ENCODE measurements at regions not wholly inside any gene's neighbourhood (a gene's known extent, or its start where the extent isn't known, plus 50 kb on each side); places are given as distances from the start of the nearest gene placed in this dataset.
A peak's percentile ranks its signal among the peaks of the same experiment; 100 is the strongest.
"Not testable (repeated sequence)": the region's sequence is repeated elsewhere in the genome, so short reads cannot be mapped to it uniquely, and the experiment has no call there.

- DNase-seq (ENCODE audit: low read depth): peak; percentile 26
Measured at GRCh38 chr12:70070494-70071007, 172.7 kb upstream of the CNOT2 start.

GRCh38 chr12:70074510-70074909 lies 168.7 kb upstream of the CNOT2 start:
- DNase-seq (ENCODE audit: low read depth): no peak

- DNase-seq (ENCODE audit: low read depth): no peak
Measured at GRCh38 chr12:70077441-70077840, 165.8 kb upstream of the CNOT2 start.

GRCh38 chr12:70078161-70078560 lies 165.1 kb upstream of the CNOT2 start:
- no peak for DNase-seq (ENCODE audit: low read depth)

- no peak for DNase-seq (ENCODE audit: low read depth)
Measured at GRCh38 chr12:70080566-70080965, 162.7 kb upstream of the CNOT2 start.

GRCh38 chr12:70082997-70083676 lies 160.1 kb upstream of the CNOT2 start:
- no peak for DNase-seq (ENCODE audit: low read depth)

GRCh38 chr12:70083677-70084020 lies 159.6 kb upstream of the CNOT2 start:
- no peak for DNase-seq (ENCODE audit: low read depth)

- not testable (repeated sequence) for DNase-seq (ENCODE audit: low read depth)
Measured at GRCh38 chr12:70086372-70086771, 156.9 kb upstream of the CNOT2 start.

- DNase-seq (ENCODE audit: low read depth): no peak
Measured at GRCh38 chr12:70091021-70091521, 152.2 kb upstream of the CNOT2 start.

GRCh38 chr12:70094467-70094866 lies 148.8 kb upstream of the CNOT2 start:
- no peak for DNase-seq (ENCODE audit: low read depth)

- DNase-seq (ENCODE audit: low read depth): no peak
Measured at GRCh38 chr12:70096759-70097410, 146.3 kb upstream of the CNOT2 start.

GRCh38 chr12:70101064-70101463 lies 142.2 kb upstream of the CNOT2 start:
- DNase-seq (ENCODE audit: low read depth): no peak

GRCh38 chr12:70106347-70106746 lies 136.9 kb upstream of the CNOT2 start:
- no peak for DNase-seq (ENCODE audit: low read depth)

- DNase-seq (ENCODE audit: low read depth): no peak
Measured at GRCh38 chr12:70110085-70110484, 133.1 kb upstream of the CNOT2 start.

GRCh38 chr12:70117670-70118069 lies 125.6 kb upstream of the CNOT2 start:
- DNase-seq (ENCODE audit: low read depth): no peak

- DNase-seq (ENCODE audit: low read depth): no peak
Measured at GRCh38 chr12:70120970-70121369, 122.3 kb upstream of the CNOT2 start.

GRCh38 chr12:70121562-70121961 lies 121.7 kb upstream of the CNOT2 start:
- DNase-seq (ENCODE audit: low read depth): no peak

- no peak for DNase-seq (ENCODE audit: low read depth)
Measured at GRCh38 chr12:70122804-70123203, 120.4 kb upstream of the CNOT2 start.

GRCh38 chr12:70149013-70149412 lies 94.2 kb upstream of the CNOT2 start:
- no peak for DNase-seq (ENCODE audit: low read depth)

- DNase-seq (ENCODE audit: low read depth): no peak
Measured at GRCh38 chr12:70149665-70150064, 93.6 kb upstream of the CNOT2 start.

- no peak for DNase-seq (ENCODE audit: low read depth)
Measured at GRCh38 chr12:70150230-70150629, 93.0 kb upstream of the CNOT2 start.

GRCh38 chr12:70151993-70152392 lies 91.2 kb upstream of the CNOT2 start:
- DNase-seq (ENCODE audit: low read depth): no peak

GRCh38 chr12:70154087-70154638 lies 89.1 kb upstream of the CNOT2 start:
- DNase-seq (ENCODE audit: low read depth): no peak

All from GM04504 (cell line).